GM12801 (cell line): ENCODE measurements at regions not wholly inside any gene's neighbourhood (a gene's known extent, or its start where the extent isn't known, plus 50 kb on each side); places are given as distances from the start of the nearest gene placed in this dataset.

Experiments
- TF ChIP-seq, protein P1 (sequence below): IDR thresholded peaks from one replicate; pipeline ENCODE4 v1.5.1; 2011; ENCODE audit warnings: control low read depth; ENCODE audit not compliant: insufficient read length; ENCODE audit errors: extremely low read depth

DNA sequence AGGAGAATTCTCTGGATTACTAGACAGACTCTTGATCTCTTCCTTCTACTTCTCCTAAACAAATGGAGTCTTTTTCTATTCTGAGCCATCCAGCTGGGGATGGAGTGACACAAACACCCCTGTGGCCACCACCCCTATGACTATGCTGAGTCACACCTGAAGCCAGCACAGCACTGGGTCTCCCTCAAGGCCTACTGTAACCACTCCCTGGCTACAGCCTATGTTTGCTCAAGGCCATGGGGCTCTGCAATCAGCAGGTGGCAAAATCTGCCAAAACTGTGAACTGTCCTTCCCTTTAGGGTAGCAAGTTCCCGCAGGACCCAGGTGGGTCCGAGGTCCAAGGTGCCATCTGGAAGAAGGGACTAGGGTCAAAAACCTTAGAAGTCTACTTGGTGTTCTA, 132.3 kb downstream of the TINAG start:
- TF ChIP-seq, protein P1, sequence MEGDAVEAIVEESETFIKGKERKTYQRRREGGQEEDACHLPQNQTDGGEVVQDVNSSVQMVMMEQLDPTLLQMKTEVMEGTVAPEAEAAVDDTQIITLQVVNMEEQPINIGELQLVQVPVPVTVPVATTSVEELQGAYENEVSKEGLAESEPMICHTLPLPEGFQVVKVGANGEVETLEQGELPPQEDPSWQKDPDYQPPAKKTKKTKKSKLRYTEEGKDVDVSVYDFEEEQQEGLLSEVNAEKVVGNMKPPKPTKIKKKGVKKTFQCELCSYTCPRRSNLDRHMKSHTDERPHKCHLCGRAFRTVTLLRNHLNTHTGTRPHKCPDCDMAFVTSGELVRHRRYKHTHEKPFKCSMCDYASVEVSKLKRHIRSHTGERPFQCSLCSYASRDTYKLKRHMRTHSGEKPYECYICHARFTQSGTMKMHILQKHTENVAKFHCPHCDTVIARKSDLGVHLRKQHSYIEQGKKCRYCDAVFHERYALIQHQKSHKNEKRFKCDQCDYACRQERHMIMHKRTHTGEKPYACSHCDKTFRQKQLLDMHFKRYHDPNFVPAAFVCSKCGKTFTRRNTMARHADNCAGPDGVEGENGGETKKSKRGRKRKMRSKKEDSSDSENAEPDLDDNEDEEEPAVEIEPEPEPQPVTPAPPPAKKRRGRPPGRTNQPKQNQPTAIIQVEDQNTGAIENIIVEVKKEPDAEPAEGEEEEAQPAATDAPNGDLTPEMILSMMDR, result no peak

DNA sequence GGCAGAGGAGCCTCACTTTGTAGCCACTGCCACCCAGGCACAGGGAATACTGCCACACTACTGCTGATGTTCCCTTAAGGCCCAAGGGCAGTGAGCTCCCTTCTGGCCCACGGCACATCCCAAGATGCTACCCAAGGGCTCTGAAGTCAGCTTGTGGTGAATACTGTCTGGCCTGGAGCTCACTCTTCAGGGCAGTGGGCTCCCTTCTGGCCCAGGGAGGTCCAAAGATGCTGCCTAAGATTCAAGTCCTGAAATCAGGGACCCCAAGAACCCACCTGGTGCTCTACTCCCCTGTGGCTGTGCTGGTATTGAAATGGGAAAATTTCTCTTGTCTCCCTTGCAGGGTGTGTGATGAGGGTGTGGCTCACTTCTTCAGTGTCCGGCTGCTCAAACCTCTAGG, 132.8 kb downstream of the TINAG start:
- TF ChIP-seq, protein P1, result no peak

DNA sequence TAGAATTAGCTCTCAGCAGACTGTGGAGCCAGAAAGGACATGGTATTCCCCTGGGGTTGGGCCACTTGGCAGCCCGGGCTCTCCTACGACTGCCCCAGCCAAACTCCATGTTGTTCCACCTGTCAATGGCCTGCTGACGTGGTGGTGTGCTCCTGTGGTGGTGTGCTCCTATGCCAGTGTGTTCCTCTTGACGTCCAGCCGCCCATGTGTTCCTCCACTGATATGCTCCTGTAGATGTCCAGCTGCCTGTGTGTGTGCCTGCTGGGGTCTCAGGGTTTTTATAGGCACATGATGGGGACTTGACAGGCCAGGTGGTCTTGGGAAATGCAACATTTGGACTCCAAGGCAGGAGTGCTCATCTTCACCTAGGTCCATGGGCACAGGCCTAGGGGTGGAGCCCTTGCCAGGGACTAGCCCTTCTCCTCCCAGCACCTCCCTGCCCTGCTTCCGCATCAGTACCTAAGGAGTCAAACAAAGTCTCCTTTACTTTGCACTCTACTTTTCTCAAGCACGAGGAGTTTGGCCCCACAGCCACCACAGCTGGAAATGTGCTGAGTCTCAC, 133.5 kb downstream of the TINAG start:
- TF ChIP-seq, protein P1, result no peak

DNA sequence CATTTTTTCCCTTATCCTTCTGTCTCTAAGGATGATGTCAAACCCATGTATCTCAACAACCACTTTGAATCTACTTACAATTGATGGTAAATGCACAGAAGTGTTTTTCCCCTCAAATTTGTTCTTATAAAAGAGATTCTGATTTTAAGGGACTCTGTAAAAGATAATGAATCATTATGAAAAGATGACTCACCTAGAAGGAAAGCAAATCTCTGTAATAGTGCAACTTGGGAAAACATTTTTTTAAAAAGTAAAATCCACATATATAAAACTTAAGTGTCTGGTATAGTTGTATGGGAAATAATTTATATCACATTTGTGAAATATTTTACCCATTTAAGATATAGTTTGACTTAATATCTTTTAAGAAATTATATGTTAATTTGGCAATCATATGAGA, 137.0 kb downstream of the TINAG start:
- TF ChIP-seq, protein P1, result no peak

DNA sequence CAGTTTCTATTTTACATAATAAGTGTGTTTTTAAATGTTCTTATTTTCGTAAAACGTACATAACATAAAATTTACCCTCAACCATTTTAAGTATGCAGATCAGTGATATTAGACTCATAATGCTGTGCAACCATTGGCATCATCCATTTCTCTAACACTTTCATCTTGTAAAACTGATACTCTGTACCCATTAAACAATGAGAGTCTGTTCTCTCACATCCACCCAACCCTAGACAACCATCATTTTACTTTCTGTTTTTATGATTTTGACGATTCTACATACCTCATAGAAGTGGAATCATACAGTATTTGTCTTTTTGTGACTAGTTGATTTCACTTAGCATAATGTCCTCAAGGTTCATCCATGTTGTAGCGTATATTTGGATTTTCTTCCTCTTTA, 140.4 kb downstream of the TINAG start:
- TF ChIP-seq, protein P1, result no peak

DNA sequence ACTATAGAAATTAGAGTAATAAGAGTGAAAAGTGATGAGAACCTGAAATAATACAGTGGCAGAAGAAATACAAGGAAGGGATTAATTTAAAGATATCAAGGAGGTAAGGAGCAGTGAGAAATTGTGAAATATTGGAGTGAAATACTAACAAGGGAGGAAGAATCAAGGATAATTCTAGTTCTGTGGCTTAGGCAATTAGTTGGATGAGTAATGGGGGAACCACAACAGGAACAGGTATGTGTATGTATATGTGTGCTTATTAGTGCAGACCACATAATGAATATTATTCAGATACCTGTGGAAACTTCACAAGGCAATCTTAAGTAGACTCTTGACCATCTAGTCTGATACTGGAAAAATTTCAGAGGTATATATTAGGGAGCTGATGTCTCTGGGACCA, 143.3 kb downstream of the TINAG start:
- TF ChIP-seq, protein P1, result no peak

DNA sequence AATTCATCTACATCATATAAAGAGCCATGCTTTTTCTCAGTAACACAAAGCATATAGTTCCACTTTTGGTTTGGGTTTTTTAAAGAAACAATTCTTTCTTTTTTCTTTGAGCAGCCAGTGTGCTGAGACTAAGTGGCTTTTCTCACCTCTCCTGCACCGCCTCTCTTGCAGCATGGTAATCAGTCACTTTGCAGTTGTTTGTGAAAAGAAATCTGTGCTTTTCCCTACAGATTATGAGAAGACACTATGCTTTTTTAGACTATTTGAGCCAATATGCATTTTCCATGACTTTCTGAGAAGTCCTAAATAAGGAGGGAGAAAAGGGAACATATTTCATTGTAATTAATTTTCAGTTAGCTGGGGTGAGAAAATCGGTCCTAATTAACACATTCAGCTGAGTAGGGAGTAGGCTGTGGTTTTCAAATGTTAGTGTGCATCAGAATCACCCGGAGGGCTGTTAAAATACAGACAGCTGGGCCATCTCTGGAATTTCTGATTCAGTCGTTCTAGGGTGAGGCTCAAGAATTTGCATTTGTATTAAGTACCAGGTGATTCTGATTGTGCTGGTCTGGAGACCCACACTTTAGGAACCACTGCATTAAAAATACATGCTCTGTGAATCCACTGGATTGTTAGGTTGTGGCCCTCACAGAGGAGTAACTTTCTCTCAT, 155.2 kb downstream of the TINAG start:
- TF ChIP-seq, protein P1, result no peak
